ENCODE measurements at regions not wholly inside any gene's neighbourhood (a gene's known extent, or its start where the extent isn't known, plus 50 kb on each side); places are given as distances from the start of the nearest gene placed in this dataset.

DNA sequence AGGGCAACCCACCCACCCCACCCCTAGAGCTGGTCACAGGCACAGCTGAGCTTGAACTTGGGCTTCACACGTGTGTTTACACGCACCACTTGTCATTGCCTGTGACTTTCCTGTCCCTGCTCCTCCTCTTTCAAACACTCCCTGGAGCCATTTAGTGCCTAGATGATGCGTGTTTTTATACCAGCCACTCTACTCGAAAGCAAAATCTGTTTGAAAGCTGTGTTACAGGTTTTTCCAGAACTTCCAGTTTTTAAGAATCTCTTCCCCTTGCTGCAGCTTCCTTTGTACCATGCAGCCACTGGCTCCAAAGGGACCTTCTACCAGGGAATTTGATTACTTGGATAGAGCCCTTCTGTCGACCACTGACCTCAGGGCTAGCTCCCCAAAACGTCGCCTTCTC is 78.8 kb upstream of the SPRY4 start:
- no peak overlapping the region for H3K27ac Mint-ChIP-seq (ENCODE audit: unreplicated experiment)
- peaks cover 10% of the 10 kb centered on the region for H3K4me1 Mint-ChIP-seq (ENCODE audit: low read depth, unreplicated experiment)
- no peaks in the 10 kb centered on the region for H3K27me3 Mint-ChIP-seq (ENCODE audit: insufficient read depth, unreplicated experiment)
- H3K9me3 Mint-ChIP-seq (ENCODE audit: unreplicated experiment) = no peaks in the 10 kb centered on the region
- peak in 1 of 2 experiments; percentile 32 for DNase-seq
- H3K9me3 ChIP-seq = no peaks in the 10 kb centered on the region
- CTCF ChIA-PET = no interaction called here
- TF ChIP-seq, protein P1, sequence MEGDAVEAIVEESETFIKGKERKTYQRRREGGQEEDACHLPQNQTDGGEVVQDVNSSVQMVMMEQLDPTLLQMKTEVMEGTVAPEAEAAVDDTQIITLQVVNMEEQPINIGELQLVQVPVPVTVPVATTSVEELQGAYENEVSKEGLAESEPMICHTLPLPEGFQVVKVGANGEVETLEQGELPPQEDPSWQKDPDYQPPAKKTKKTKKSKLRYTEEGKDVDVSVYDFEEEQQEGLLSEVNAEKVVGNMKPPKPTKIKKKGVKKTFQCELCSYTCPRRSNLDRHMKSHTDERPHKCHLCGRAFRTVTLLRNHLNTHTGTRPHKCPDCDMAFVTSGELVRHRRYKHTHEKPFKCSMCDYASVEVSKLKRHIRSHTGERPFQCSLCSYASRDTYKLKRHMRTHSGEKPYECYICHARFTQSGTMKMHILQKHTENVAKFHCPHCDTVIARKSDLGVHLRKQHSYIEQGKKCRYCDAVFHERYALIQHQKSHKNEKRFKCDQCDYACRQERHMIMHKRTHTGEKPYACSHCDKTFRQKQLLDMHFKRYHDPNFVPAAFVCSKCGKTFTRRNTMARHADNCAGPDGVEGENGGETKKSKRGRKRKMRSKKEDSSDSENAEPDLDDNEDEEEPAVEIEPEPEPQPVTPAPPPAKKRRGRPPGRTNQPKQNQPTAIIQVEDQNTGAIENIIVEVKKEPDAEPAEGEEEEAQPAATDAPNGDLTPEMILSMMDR (IDR thresholded peaks at IDR 0.05; ENCODE audit: insufficient read depth in 1 of 2, low read depth in 1 of 2, low read length in 1 of 2, severe bottlenecking in 1 of 2, unreplicated experiment in 1 of 2) = no peak
- no peaks in the 10 kb centered on the region for H3K36me3 ChIP-seq (ENCODE audit: control insufficient read depth, insufficient read depth, low read length)
- H3K4me3 Mint-ChIP-seq (ENCODE audit: unreplicated experiment) = no peak overlapping the region
- H3K4me1 ChIP-seq = peaks cover 7% of the 10 kb centered on the region
- H3K4me3 ChIP-seq (ENCODE audit: low read depth, low read length) = no peak overlapping the region
- intact Hi-C loops (cut with micrococcal nuclease; ENCODE audit: unreplicated experiment) = no loop called here
- H3K36me3 Mint-ChIP-seq (ENCODE audit: insufficient read depth, unreplicated experiment) = no peaks in the 10 kb centered on the region
- POLR2A ChIA-PET = no interaction called here
- H3K27me3 ChIP-seq (replicated peaks; ENCODE audit: control insufficient read depth, insufficient read depth, low read length) = no peaks in the 10 kb centered on the region
- no TSS peak for BruUV-seq (replicated peaks)

DNA sequence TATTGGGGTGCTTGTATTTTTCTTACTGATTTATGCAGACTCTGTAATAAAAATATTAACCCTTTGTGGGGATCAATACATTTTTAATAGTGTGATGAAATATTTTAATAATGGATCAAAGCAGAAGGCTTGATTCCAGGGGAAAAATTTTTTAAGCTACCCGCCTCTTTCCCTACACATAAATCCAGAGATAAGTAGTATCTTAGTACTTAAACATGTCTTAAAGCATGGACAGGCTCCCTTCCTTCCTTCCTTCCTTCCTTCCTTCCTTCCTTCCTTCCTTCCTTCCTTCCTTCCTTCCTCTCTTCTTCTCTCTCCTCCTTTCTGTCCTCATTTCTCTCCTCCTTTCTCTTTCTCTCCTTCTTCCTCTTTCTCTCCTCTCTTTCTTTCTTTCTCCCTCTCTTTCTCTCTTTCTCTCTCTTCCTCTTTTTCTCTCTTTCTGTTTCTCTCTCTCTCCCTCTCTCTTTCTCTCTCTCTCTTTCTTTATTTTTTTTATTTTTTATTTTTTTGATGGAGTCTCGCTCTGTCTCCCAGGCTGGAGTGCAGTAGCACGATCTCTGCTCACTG is 78.0 kb upstream of the SPRY4 start:
- Histone ChIP-seq H3K27me3 (replicated peaks; ENCODE audit: control insufficient read depth, insufficient read depth, low read length) (no peaks in the 10 kb centered on the region), H3K9me3 (no peaks in the 10 kb centered on the region), H3K36me3 (ENCODE audit: control insufficient read depth, insufficient read depth, low read length) (no peaks in the 10 kb centered on the region), H3K4me1 (peaks cover 7% of the 10 kb centered on the region), H3K4me3 (ENCODE audit: low read depth, low read length) (no peak overlapping the region)
- Mint-ChIP-seq H3K4me1 (ENCODE audit: low read depth, unreplicated experiment) (peaks cover 10% of the 10 kb centered on the region), H3K4me3 (ENCODE audit: unreplicated experiment) (no peak overlapping the region), H3K9me3 (ENCODE audit: unreplicated experiment) (no peaks in the 10 kb centered on the region), H3K36me3 (ENCODE audit: insufficient read depth, unreplicated experiment) (no peaks in the 10 kb centered on the region), H3K27me3 (ENCODE audit: insufficient read depth, unreplicated experiment) (no peaks in the 10 kb centered on the region), H3K27ac (ENCODE audit: unreplicated experiment) (no peak overlapping the region)
- no TSS peak for BruUV-seq (replicated peaks)
- intact Hi-C loops (cut with micrococcal nuclease; ENCODE audit: unreplicated experiment) = no loop called here
- TF ChIP-seq, protein P1 (IDR thresholded peaks at IDR 0.05; ENCODE audit: insufficient read depth in 1 of 2, low read depth in 1 of 2, low read length in 1 of 2, severe bottlenecking in 1 of 2, unreplicated experiment in 1 of 2) = no peak
- DNase-seq = no peak
- ChIA-PET CTCF (no interaction called here), POLR2A (no interaction called here)

DNA sequence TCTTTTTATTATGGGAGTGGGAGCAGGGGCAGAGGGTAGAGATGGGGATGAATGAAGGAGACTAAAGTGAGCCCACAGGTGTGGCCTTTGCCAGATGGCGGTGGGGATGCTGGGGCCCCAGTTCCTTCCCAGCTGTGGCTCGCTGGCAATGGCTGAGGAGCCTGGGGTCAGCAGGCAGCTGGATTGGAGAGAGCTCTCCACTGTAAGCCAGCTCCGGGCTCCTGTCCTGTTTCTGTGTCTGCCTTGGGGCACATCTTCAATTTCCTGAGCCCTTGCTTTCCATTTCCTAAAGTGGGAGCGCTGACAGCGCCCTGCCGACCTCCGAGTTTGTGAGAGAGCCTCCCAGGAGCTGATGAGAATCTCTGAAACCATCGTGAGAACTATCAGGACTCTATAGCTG is 75.6 kb upstream of the SPRY4 start:
- peaks cover 7% of the 10 kb centered on the region for H3K4me1 ChIP-seq
- H3K4me3 Mint-ChIP-seq (ENCODE audit: unreplicated experiment) = no peak overlapping the region
- BruUV-seq (replicated peaks) = no TSS peak
- H3K36me3 Mint-ChIP-seq (ENCODE audit: insufficient read depth, unreplicated experiment) = no peaks in the 10 kb centered on the region
- H3K9me3 Mint-ChIP-seq (ENCODE audit: unreplicated experiment) = peaks cover 24% of the 10 kb centered on the region
- H3K4me3 ChIP-seq (ENCODE audit: low read depth, low read length) = no peak overlapping the region
- H3K27me3 ChIP-seq (replicated peaks; ENCODE audit: control insufficient read depth, insufficient read depth, low read length) = no peaks in the 10 kb centered on the region
- CTCF ChIA-PET = no interaction called here
- intact Hi-C loops (cut with micrococcal nuclease; ENCODE audit: unreplicated experiment) = no loop called here
- no peaks in the 10 kb centered on the region for H3K27me3 Mint-ChIP-seq (ENCODE audit: insufficient read depth, unreplicated experiment)
- TF ChIP-seq, protein P1 (IDR thresholded peaks at IDR 0.05; ENCODE audit: insufficient read depth in 1 of 2, low read depth in 1 of 2, low read length in 1 of 2, severe bottlenecking in 1 of 2, unreplicated experiment in 1 of 2) = no peak
- no peaks in the 10 kb centered on the region for H3K36me3 ChIP-seq (ENCODE audit: control insufficient read depth, insufficient read depth, low read length)
- POLR2A ChIA-PET = interaction anchor here (1.1 kb wide), 1 partner anchor 43 kb away, joined by 4 read pairs; no protein-coding TSS in a partner anchor
- no peak for DNase-seq
- peaks cover 10% of the 10 kb centered on the region for H3K4me1 Mint-ChIP-seq (ENCODE audit: low read depth, unreplicated experiment)
- H3K27ac Mint-ChIP-seq (ENCODE audit: unreplicated experiment) = no peak overlapping the region
- H3K9me3 ChIP-seq = peaks cover 7% of the 10 kb centered on the region; the same call in 1 of the 2 replicates
